ENCODE measurements at regions not wholly inside any gene's neighbourhood (a gene's known extent, or its start where the extent isn't known, plus 50 kb on each side); places are given as distances from the start of the nearest gene placed in this dataset.
A peak's percentile ranks its signal among the peaks of the same experiment; 100 is the strongest.
"Not testable (repeated sequence)": the region's sequence is repeated elsewhere in the genome, so short reads cannot be mapped to it uniquely, and the experiment has no call there.

- DNase-seq (ENCODE audit: low read depth): no peak
- no peak overlapping the region for H3K4me3 ChIP-seq (ENCODE audit: low read depth, low read length)
Measured at GRCh38 chr6:121540210-121540609, 104.8 kb downstream of the GJA1 start.

- no peak overlapping the region for H3K4me3 ChIP-seq (ENCODE audit: low read depth, low read length)
- DNase-seq (ENCODE audit: low read depth): no peak
Measured at GRCh38 chr6:121544691-121545090, 109.2 kb downstream of the GJA1 start.

GRCh38 chr6:121548131-121548530 lies 112.7 kb downstream of the GJA1 start:
- no peak overlapping the region for H3K4me3 ChIP-seq (ENCODE audit: low read depth, low read length)
- no peak for DNase-seq (ENCODE audit: low read depth)

GRCh38 chr6:121549736-121550135 lies 114.3 kb downstream of the GJA1 start:
- H3K4me3 ChIP-seq (ENCODE audit: low read depth, low read length): no peak overlapping the region
- DNase-seq (ENCODE audit: low read depth): peak; percentile 87

- DNase-seq (ENCODE audit: low read depth): no peak
Measured at GRCh38 chr6:121550491-121551010, 115.1 kb downstream of the GJA1 start.

GRCh38 chr6:121555201-121555600 lies 119.8 kb downstream of the GJA1 start:
- DNase-seq (ENCODE audit: low read depth): no peak
- H3K4me3 ChIP-seq (ENCODE audit: low read depth, low read length): no peak overlapping the region

More at GRCh38 chr6:121550491-121551010, 115.1 kb downstream of the GJA1 start:
- H3K4me3 ChIP-seq (ENCODE audit: low read depth, low read length): no peak overlapping the region

GRCh38 chr6:121556149-121556548 lies 120.7 kb downstream of the GJA1 start:
- not testable (repeated sequence) for DNase-seq (ENCODE audit: low read depth); H3K4me3 ChIP-seq (ENCODE audit: low read depth, low read length)

GRCh38 chr6:121557146-121557940 lies 121.9 kb downstream of the GJA1 start:
- DNase-seq (ENCODE audit: low read depth): no peak
- no peak overlapping the region for H3K4me3 ChIP-seq (ENCODE audit: low read depth, low read length)

GRCh38 chr6:121559611-121560269 lies 124.3 kb downstream of the GJA1 start:
- DNase-seq (ENCODE audit: low read depth): no peak
- H3K4me3 ChIP-seq (ENCODE audit: low read depth, low read length): no peak overlapping the region

- no peak for DNase-seq (ENCODE audit: low read depth)
- no peak overlapping the region for H3K4me3 ChIP-seq (ENCODE audit: low read depth, low read length)
Measured at GRCh38 chr6:121560476-121560875, 125.0 kb downstream of the GJA1 start.

- no peak for DNase-seq (ENCODE audit: low read depth)
- H3K4me3 ChIP-seq (ENCODE audit: low read depth, low read length): no peak overlapping the region
Measured at GRCh38 chr6:121563286-121563685, 127.8 kb downstream of the GJA1 start.

- not testable (repeated sequence) for H3K4me3 ChIP-seq (ENCODE audit: low read depth, low read length); DNase-seq (ENCODE audit: low read depth)
Measured at GRCh38 chr6:121564529-121564928, 129.1 kb downstream of the GJA1 start.

GRCh38 chr6:121571455-121571854 lies 136.0 kb downstream of the GJA1 start:
- no peak overlapping the region for H3K4me3 ChIP-seq (ENCODE audit: low read depth, low read length)
- DNase-seq (ENCODE audit: low read depth): no peak

GRCh38 chr6:121573481-121573880 lies 138.0 kb downstream of the GJA1 start:
- H3K4me3 ChIP-seq (ENCODE audit: low read depth, low read length): no peak overlapping the region
- no peak for DNase-seq (ENCODE audit: low read depth)

GRCh38 chr6:121578216-121578615 lies 142.8 kb downstream of the GJA1 start:
- no peak for DNase-seq (ENCODE audit: low read depth)
- no peak overlapping the region for H3K4me3 ChIP-seq (ENCODE audit: low read depth, low read length)

- H3K4me3 ChIP-seq (ENCODE audit: low read depth, low read length): no peak overlapping the region
- no peak for DNase-seq (ENCODE audit: low read depth)
Measured at GRCh38 chr6:121579478-121579877, 144.0 kb downstream of the GJA1 start.

GRCh38 chr6:121581327-121581726 lies 145.9 kb downstream of the GJA1 start:
- DNase-seq (ENCODE audit: low read depth): no peak
- no peak overlapping the region for H3K4me3 ChIP-seq (ENCODE audit: low read depth, low read length)

GRCh38 chr6:121582262-121582661 lies 146.8 kb downstream of the GJA1 start:
- no peak overlapping the region for H3K4me3 ChIP-seq (ENCODE audit: low read depth, low read length)
- no peak for DNase-seq (ENCODE audit: low read depth)

GRCh38 chr6:121584586-121585369 lies 149.3 kb downstream of the GJA1 start:
- no peak overlapping the region for H3K4me3 ChIP-seq (ENCODE audit: low read depth, low read length)
- DNase-seq (ENCODE audit: low read depth): no peak

GRCh38 chr6:121590438-121590837 lies 155.0 kb downstream of the GJA1 start:
- no peak overlapping the region for H3K4me3 ChIP-seq (ENCODE audit: low read depth, low read length)
- DNase-seq (ENCODE audit: low read depth): peak; percentile 55
